ENCODE measurements at regions not wholly inside any gene's neighbourhood (a gene's known extent, or its start where the extent isn't known, plus 50 kb on each side); places are given as distances from the start of the nearest gene placed in this dataset.

- no peak overlapping the region for H2AFZ ChIP-seq (ENCODE audit: low read depth)
- H3K27ac ChIP-seq (ENCODE audit: low read depth in 2 of 2, low read length in 1 of 2), result no peak overlapping the region
- no peak for DNase-seq
- no peaks in the 10 kb centered on the region for H3K79me2 ChIP-seq (ENCODE audit: insufficient read depth)
- H3F3A ChIP-seq (replicated peaks; ENCODE audit: insufficient read depth), result no peaks in the 10 kb centered on the region
- TF ChIP-seq FOXJ3 (CRISPR knock-in tag; IDR thresholded peaks at IDR 0.05), result no peak
- TF ChIP-seq TCF12 (IDR thresholded peaks at IDR 0.05), result no peak
- no peak for TF ChIP-seq RFX5 (IDR thresholded peaks at IDR 0.05; ENCODE audit: low read length)
- TF ChIP-seq USF2 (IDR thresholded peaks at IDR 0.05; ENCODE audit: borderline replicate concordance, low read depth, low read length), result no peak
- TF ChIP-seq TEAD4 (IDR thresholded peaks at IDR 0.05; ENCODE audit: borderline replicate concordance, insufficient read depth), result no peak
- TF ChIP-seq JUND (IDR thresholded peaks at IDR 0.05), result no peak
- no peak for TF ChIP-seq PBX3 (IDR thresholded peaks at IDR 0.05)
- TF ChIP-seq NRF1 (IDR thresholded peaks at IDR 0.05; ENCODE audit: low read depth, low read length), result no peak
- TF ChIP-seq SMC3 (IDR thresholded peaks at IDR 0.05; ENCODE audit: low read depth, low read length), result no peak
- no peak for TF ChIP-seq MXI1 (IDR thresholded peaks at IDR 0.05; ENCODE audit: low read depth, low read length)
- no peak for TF ChIP-seq ZBTB33 (IDR thresholded peaks at IDR 0.05; ENCODE audit: borderline replicate concordance, low read depth)
- no peak for TF ChIP-seq RAD21 (IDR thresholded peaks at IDR 0.05; ENCODE audit: low read length)
- no peaks in the 10 kb centered on the region for H3K9me2 ChIP-seq
- H3K9ac ChIP-seq, result no peak overlapping the region
- H3K4me1 ChIP-seq (ENCODE audit: control insufficient read depth in 1 of 2, insufficient read depth in 2 of 2, low read depth in 1 of 2, low read length in 1 of 2), result no peaks in the 10 kb centered on the region; a peak in 1 of 4 replicates
- H3K9me3 ChIP-seq, result no peaks in the 10 kb centered on the region
- whole genome bisulfite sequencing (ENCODE audit: low lambda C conversion rate), result 70% methylated on average over 6 of the region's 6 CpGs
- no peak overlapping the region for H3K4me2 ChIP-seq
- POLR2A ChIA-PET, result no interaction called here
- H3K4me3 ChIP-seq (ENCODE audit: low read depth in 2 of 2, low read length in 1 of 2), result no peak overlapping the region
- H4K20me1 ChIP-seq (ENCODE audit: insufficient read depth), result no peaks in the 10 kb centered on the region
- CTCF ChIA-PET, result no interaction called here
- H3K36me3 ChIP-seq (replicated peaks in 1 of 2; ENCODE audit: control insufficient read depth in 1 of 2, insufficient read depth in 2 of 2, low read length in 1 of 2), result no peaks in the 10 kb centered on the region
- no peaks in the 10 kb centered on the region for H3K27me3 ChIP-seq (ENCODE audit: insufficient read depth)
These were observed 96.9 kb downstream of the MAB21L3 start for GRCh38 chr1:116208136-116208535.

- Histone ChIP-seq H4K20me1 (ENCODE audit: insufficient read depth) (no peaks in the 10 kb centered on the region), H3K27ac (ENCODE audit: low read depth in 2 of 2, low read length in 1 of 2) (no peak overlapping the region), H3K79me2 (ENCODE audit: insufficient read depth) (no peaks in the 10 kb centered on the region), H3K4me3 (ENCODE audit: low read depth in 2 of 2, low read length in 1 of 2) (no peak overlapping the region), H3K4me2 (no peak overlapping the region), H3K36me3 (replicated peaks in 1 of 2; ENCODE audit: control insufficient read depth in 1 of 2, insufficient read depth in 2 of 2, low read length in 1 of 2) (no peaks in the 10 kb centered on the region), H3K9ac (no peak overlapping the region), H3K9me2 (no peaks in the 10 kb centered on the region), H3K4me1 (ENCODE audit: control insufficient read depth in 1 of 2, insufficient read depth in 2 of 2, low read depth in 1 of 2, low read length in 1 of 2) (no peaks in the 10 kb centered on the region), H3K9me3 (no peaks in the 10 kb centered on the region), H3K27me3 (ENCODE audit: insufficient read depth) (no peaks in the 10 kb centered on the region), H3F3A (replicated peaks; ENCODE audit: insufficient read depth) (no peaks in the 10 kb centered on the region), H2AFZ (ENCODE audit: low read depth) (no peak overlapping the region)
- no peak for TF ChIP-seq MAX (IDR thresholded peaks at IDR 0.05; ENCODE audit: low read depth)
- TF ChIP-seq REST (IDR thresholded peaks at IDR 0.05; ENCODE audit: low read depth, low read length), result no peak
- TF ChIP-seq PBX3 (IDR thresholded peaks at IDR 0.05), result no peak
- 59% methylated on average over 5 of the region's 5 CpGs for WGBS (ENCODE audit: low lambda C conversion rate)
- POLR2A ChIA-PET, result no interaction called here
- no peak for DNase-seq
- CTCF ChIA-PET, result interaction anchor here (1.2 kb wide), 1 partner anchor 72 kb away, joined by 3 read pairs; no protein-coding TSS in a partner anchor
These were observed 100.1 kb downstream of the MAB21L3 start for GRCh38 chr1:116211294-116211693.

All from SK-N-SH (cell line).